ENCODE measurements at regions not wholly inside any gene's neighbourhood (a gene's known extent, or its start where the extent isn't known, plus 50 kb on each side); places are given as distances from the start of the nearest gene placed in this dataset.
"Not testable (repeated sequence)": the region's sequence is repeated elsewhere in the genome, so short reads cannot be mapped to it uniquely, and the experiment has no call there.

GRCh38 chr4:169930755-169931154 lies 95.4 kb downstream of the MFAP3L start:
- not testable (repeated sequence) for TF ChIP-seq CTCF, POLR2A (IDR thresholded peaks at IDR 0.05)
